IMR-90 (cell line): ENCODE measurements at regions not wholly inside any gene's neighbourhood (a gene's known extent, or its start where the extent isn't known, plus 50 kb on each side); places are given as distances from the start of the nearest gene placed in this dataset.

Experiments used
- CEBPB ChIP-seq: IDR thresholded peaks from 2 replicates; pipeline ENCODE4 v1.6.1; 2012; ENCODE audit warnings: low read depth, low read length, improper control_type of control experiment
- CTCF ChIP-seq: conservative IDR thresholded peaks from 2 replicates; pipeline ENCODE4 v1.5.1; 2012; ENCODE audit warnings: mild to moderate bottlenecking, low read depth, low read length, improper control_type of control experiment
- MAFK ChIP-seq: IDR thresholded peaks from 2 replicates; pipeline ENCODE4 v1.6.1; 2012; ENCODE audit warnings: low read depth, low read length, improper control_type of control experiment
- MAZ ChIP-seq: IDR thresholded peaks from 2 replicates; pipeline ENCODE4 v1.6.1; 2012; ENCODE audit warnings: low read depth, mild to moderate bottlenecking, low read length, improper control_type of control experiment, moderate library complexity, borderline replicate concordance
- MXI1 ChIP-seq: IDR thresholded peaks from 2 replicates; pipeline ENCODE4 v1.6.1; 2012; ENCODE audit warnings: low read depth, mild to moderate bottlenecking, low read length, moderate library complexity, borderline replicate concordance
- POLR2A ChIP-seq: IDR thresholded peaks from 2 replicates; pipeline ENCODE4 v1.6.1; 2012; ENCODE audit warnings: mild to moderate bottlenecking, low read depth, low read length
- RAD21 ChIP-seq: IDR thresholded peaks from 2 replicates; pipeline ENCODE4 v1.6.1; 2012; ENCODE audit warnings: low read length, improper control_type of control experiment

DNA sequence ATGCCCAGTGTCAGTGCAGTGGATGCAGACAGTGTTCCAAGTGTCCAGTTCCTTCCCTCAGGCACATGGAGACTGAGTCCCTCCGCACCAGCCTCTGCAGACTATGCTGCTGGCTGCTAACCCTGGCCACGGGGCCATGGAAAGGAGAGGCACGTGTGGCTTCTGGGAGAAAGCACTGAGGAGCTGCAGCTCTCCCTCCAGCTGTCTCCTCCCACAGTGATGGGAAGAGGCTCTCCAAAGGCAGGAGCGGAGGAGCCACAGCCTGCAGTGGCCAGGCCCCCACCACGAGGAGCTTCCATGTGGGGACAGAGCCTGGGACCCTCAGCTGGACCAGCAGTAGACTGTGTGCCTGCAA is 141.1 kb downstream of the NDUFA10 start:
- TF ChIP-seq CTCF (no peak), RAD21 (no peak), CEBPB (no peak), POLR2A (no peak), MAFK (no peak), MAZ (no peak), MXI1 (no peak)
